Sciatic nerve (tissue), 2 donors: ENCODE measurements at regions not wholly inside any gene's neighbourhood (a gene's known extent, or its start where the extent isn't known, plus 50 kb on each side); places are given as distances from the start of the nearest gene placed in this dataset.
"Not testable (repeated sequence)": the region's sequence is repeated elsewhere in the genome, so short reads cannot be mapped to it uniquely, and the experiment has no call there.

ENCODE experiments used
- ATAC-seq: fragments of 200-7000 bp; cut with Tn5 transposase; one replicate; pipeline ENCODE4 v1.9.1; 2020; ENCODE audit warnings: mild to moderate bottlenecking, moderate library complexity
- DNase-seq: peaks from one replicate; pipeline ENCODE4 v3.0.0-alpha.2; 2020; ENCODE audit warnings: low spot score
- intact Hi-C: fragments of 100-400 bp; cut with DNase I; formaldehyde crosslinking; loops from one replicate; pipeline ENCODE4 v1.14.2; 2022
- donor health status: DM: no; HTN: no; CAD: no.
- donor health status: DM: no; HTN: no; CAD: no.

GRCh38 chr13:48804821-48805601, 151.3 kb downstream of the CYSLTR2 start:
- DNase-seq (no peak), ATAC-seq (no peak)
- intact Hi-C loops: no loop called here

- intact Hi-C loops: no loop called here
- ATAC-seq: no peak
- no peak for DNase-seq
Measured at GRCh38 chr13:48806522-48806921, 152.8 kb downstream of the CYSLTR2 start.

DNA sequence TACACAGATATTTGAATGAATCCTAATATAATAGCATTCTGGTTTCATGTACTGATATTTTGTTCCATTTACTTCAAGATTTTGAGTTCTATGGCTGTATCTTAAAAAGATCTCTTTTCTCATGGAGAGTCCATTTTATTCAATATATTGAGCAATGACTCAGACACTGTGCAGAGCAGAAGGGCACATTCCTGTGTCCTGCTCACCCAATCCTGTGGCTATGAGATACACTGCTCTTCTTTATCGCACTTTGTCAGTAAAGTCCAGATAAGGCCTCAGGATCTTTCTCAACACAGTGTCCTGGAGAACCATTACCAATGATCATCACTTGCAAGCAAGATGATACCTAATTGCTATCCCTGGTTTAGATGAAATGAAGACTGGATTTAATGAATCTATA, 155.0 kb downstream of the CYSLTR2 start:
- intact Hi-C loops: no loop called here
- ATAC-seq (no peak), DNase-seq (no peak)

DNA sequence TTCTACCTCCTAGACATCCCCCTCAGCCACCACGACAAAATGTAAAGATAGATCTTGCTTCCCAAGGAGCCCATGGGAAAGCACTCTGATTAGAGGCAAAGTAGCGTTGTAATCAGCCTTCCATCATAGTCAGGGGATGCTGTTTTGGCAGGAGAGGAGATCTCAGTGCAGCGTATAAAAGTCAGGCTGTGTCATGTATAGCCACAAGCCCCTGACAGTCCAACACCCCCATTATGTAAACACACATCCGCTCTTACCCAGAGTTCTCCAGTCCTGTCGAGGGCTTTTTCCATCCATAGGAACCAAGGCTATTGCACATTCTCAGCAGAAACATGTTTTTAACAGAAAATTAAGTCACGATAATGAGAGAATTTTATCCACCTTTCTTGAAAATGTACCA, 156.3 kb downstream of the CYSLTR2 start:
- intact Hi-C loops: no loop called here
- no peak for ATAC-seq
- DNase-seq: no peak

GRCh38 chr13:48813518-48813917, 159.8 kb downstream of the CYSLTR2 start:
- DNase-seq (no peak), ATAC-seq (no peak)
- intact Hi-C loops: no loop called here

GRCh38 chr13:48816700-48817099, 159.0 kb upstream of the FNDC3A start:
- ATAC-seq (no peak), DNase-seq (no peak)
- intact Hi-C loops: no loop called here

DNA sequence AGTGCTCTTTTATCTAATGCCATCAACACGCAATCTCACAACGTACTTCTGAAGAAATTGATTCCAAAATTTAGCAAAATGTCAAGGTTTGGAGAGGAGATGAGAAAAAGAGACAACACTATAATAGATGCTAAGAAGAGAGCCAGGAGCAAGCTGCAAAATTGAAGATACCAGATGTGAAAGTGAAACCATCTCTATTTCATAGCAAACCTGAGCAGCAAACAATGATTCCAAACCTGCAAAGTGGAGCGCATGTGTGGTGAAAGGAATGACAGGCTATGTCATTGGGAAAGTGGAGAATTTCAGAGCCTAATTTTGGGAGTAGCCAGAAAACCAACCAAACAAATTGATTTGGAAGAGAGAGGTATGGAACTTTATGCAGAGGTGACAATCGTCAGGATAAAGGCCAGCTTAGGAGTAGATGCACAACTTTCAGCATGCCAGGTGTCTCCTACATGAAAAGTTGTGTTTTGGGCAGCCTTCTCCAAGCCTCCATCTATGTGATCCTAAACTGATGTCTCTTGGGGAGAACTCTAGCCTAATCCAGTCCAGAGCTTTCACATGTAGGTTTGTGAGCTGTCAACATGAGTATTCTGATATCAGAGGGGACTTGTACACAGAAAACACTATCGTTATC, 158.4 kb upstream of the FNDC3A start:
- ATAC-seq (no peak), DNase-seq (no peak)
- intact Hi-C loops: no loop called here

DNA sequence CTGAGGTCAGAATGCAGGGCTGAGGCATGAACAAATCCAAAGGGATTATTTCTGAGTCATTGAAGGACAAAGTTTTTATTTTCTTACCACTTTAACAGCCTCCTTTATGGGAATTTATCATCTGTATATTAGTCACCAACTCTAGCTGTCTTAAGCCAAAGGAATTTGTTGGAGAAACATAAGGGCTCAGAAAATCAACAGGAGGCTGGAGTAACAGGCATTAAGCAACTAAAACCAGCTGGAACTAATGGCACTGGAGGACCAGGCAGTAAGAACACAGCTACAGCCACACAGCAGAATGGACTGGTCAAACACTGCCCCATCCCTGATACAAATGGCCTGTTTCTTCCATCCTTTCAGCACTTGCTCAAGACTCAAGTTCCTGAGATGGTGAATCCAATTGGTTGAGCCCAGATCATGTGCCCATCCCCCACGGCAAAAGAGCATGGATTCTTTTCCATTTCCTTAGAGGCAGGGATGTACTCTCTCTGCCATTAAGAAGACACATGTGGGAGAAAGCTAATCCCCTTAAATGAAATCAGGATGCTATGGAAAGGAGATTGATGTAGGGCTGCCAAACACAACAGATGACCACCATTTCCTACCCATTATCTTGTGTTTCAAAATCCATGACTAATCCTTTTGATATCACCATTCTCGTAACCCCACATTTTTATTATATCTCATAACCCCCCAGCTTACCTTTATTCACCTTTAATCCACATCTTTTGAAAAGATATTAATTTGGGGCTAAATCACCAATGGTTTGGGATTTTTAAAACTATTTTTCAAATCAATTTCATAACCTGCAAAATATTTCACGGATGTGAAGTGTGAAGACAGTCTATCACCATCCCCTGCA, 157.0 kb upstream of the FNDC3A start:
- no peak for DNase-seq
- ATAC-seq: no peak
- intact Hi-C loops: no loop called here

GRCh38 chr13:48819376-48819775, 156.3 kb upstream of the FNDC3A start:
- ATAC-seq (no peak), DNase-seq (no peak)
- intact Hi-C loops: no loop called here

- intact Hi-C loops: no loop called here
- ATAC-seq (no peak), DNase-seq (no peak)
Measured at GRCh38 chr13:48819899-48820298, 155.8 kb upstream of the FNDC3A start.

DNA sequence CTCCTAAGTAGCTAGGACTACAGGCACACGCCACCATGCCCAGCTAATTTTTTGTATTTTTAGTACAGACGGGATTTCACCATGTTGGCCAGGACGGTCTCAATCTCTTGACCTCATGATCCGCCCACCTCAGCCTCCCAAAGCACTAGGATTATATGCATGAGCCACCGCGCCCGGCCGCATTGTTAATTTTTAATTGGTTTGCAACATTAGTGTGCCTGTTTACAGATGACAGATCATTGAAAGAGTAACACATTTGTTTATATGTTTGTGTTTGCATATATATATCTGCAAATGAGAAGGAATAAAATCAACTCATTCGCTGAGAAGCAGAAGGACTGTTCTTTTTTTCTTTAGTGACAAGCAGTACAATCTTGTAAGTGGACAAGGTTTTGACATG, 152.2 kb upstream of the FNDC3A start:
- DNase-seq, intact Hi-C loops: not testable (repeated sequence)

GRCh38 chr13:48826039-48826438, 149.7 kb upstream of the FNDC3A start:
- ATAC-seq: no peak
- intact Hi-C loops: no loop called here
- no peak for DNase-seq

More for the DNA sequence above, 152.2 kb upstream of the FNDC3A start:
- not testable (repeated sequence) for ATAC-seq

DNA sequence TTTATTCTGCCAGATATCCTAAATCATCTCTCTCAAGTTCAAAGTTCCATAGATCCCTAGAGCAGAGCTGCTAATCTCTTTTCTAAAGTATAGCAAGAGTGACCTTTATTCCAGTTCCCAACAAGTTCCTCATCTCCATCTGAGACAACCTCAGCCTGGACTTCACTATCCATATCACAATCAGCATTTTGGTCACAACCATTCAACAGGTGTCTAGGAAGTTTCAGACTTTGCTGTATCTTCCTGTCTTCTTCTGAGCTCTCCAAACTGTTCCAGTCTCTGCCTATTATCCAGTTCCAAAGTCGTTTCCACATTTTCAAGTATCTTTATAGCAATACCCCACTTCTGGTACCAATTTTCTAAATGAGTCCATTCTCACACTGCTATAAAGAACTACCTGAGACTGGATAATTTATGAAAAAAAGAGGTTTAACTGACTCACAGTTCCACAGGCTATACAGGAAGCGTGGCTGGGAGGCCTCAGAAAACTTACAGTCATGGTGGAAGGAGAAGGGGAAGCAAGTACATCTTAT, 148.7 kb upstream of the FNDC3A start:
- DNase-seq, ATAC-seq, intact Hi-C loops: not testable (repeated sequence)

DNA sequence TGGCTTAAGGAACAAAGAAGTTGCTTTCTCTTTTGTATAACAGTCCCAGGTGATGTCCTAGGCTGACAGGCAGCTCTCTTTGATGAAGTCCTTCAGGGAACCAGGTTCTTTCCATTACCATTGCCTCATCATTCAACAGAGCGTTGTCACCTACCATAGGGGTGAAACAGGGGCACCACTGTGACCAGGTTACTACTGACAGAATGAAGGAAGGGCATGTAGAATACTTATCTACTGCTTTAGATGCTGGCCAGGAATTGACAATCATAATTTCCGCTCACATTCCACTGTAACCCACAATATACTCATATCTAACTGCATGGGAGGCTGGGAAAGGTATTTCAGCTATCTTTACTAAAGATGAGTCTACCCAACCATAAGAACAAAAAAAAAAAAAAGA, 148.0 kb upstream of the FNDC3A start:
- intact Hi-C loops: no loop called here
- no peak for DNase-seq
- ATAC-seq: no peak

GRCh38 chr13:48828962-48829411, 146.7 kb upstream of the FNDC3A start:
- intact Hi-C loops: no loop called here
- no peak for DNase-seq

GRCh38 chr13:48829536-48829935, 146.2 kb upstream of the FNDC3A start:
- intact Hi-C loops: no loop called here
- no peak for DNase-seq
- no peak for ATAC-seq

More at GRCh38 chr13:48828962-48829411, 146.7 kb upstream of the FNDC3A start:
- no peak for ATAC-seq

- ATAC-seq (no peak), DNase-seq (no peak)
- intact Hi-C loops: no loop called here
Measured at GRCh38 chr13:48831248-48831647, 144.5 kb upstream of the FNDC3A start.

DNA sequence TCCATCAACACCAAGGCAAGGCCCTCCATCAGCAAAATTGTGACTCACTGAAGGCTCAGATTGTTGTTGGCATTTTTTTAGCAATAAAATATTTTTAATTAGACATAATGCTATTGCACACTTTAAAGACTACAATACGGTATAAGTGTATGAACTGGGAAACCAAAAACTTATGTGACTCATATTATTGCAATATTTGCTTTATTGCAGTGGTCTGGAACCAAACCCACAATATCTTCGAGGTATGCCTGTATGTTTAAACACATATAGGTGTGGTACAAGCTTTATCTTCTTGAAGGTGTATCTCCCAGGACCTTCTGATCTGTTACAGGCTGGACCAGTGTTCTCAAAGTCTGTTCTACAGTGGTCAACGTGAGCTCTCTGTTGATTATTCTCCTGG, 142.3 kb upstream of the FNDC3A start:
- intact Hi-C loops: no loop called here
- ATAC-seq: no peak
- no peak for DNase-seq

DNA sequence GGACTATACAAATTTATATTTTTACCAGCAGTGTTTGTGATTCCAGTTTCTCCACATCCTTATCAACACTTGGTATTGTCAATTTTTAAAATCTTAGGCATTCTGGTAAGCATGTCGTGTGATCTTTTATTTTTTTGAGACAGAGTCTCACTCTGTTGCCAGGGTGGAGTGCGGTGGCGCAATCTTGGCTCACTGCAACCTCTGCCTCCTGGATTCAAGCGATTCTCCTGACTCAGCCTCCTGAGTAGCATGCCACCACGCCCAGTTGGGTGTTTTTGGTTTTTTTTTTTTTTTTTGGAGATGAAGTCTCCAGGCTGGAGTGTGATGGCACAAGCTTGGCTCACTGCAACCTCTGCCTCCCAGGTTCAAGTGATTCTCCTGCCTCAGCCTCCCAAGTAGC, 140.4 kb upstream of the FNDC3A start:
- ATAC-seq, intact Hi-C loops, DNase-seq: not testable (repeated sequence)
